GM10266 (cell line): ENCODE measurements at regions not wholly inside any gene's neighbourhood (a gene's known extent, or its start where the extent isn't known, plus 50 kb on each side); places are given as distances from the start of the nearest gene placed in this dataset.
A peak's percentile ranks its signal among the peaks of the same experiment; 100 is the strongest.

ENCODE experiments used
- DNase-seq: peaks from one replicate; pipeline ENCODE4 v3.0.0; 2012; ENCODE audit errors: extremely low spot score
- CTCF ChIP-seq: IDR thresholded peaks from 2 replicates; pipeline ENCODE4 v1.5.1; 2012; ENCODE audit warnings: mild to moderate bottlenecking, low read depth; ENCODE audit not compliant: control insufficient read depth, insufficient read depth; ENCODE audit errors: missing control alignments

- no peak for TF ChIP-seq CTCF
- DNase-seq, result peak; percentile 28
Observed at GRCh38 chr2:161104054-161104553, 56.1 kb upstream of the TANK start.

GRCh38 chr2:161107265-161107664, 53.0 kb upstream of the TANK start:
- DNase-seq, result no peak
- TF ChIP-seq CTCF, result no peak
